ENCODE measurements at regions not wholly inside any gene's neighbourhood (a gene's known extent, or its start where the extent isn't known, plus 50 kb on each side); places are given as distances from the start of the nearest gene placed in this dataset.
"Not testable (repeated sequence)": the region's sequence is repeated elsewhere in the genome, so short reads cannot be mapped to it uniquely, and the experiment has no call there.

DNA sequence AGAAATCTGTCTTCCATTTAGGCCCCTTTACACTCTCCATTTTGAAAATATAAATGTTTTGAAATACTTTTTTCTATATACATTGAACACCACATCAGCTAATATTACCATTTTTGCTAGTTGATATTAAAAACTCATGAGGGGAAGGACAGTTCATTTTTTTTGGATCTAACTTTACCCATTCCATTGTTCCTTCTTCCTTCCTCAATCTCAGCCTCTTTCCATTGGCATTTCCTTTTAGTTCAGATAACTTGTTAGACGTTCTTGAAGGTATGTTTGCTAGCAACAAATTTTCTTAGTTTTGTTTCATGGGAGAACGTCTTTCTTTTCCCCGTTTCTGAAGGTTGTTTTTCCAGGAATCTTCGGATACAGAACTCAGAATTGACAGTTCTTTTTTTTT, 759.0 kb downstream of the SOCS6 start:
- intact Hi-C loops (cut with micrococcal nuclease): no loop called here
- H3K27ac Mint-ChIP-seq: no peak overlapping the region

DNA sequence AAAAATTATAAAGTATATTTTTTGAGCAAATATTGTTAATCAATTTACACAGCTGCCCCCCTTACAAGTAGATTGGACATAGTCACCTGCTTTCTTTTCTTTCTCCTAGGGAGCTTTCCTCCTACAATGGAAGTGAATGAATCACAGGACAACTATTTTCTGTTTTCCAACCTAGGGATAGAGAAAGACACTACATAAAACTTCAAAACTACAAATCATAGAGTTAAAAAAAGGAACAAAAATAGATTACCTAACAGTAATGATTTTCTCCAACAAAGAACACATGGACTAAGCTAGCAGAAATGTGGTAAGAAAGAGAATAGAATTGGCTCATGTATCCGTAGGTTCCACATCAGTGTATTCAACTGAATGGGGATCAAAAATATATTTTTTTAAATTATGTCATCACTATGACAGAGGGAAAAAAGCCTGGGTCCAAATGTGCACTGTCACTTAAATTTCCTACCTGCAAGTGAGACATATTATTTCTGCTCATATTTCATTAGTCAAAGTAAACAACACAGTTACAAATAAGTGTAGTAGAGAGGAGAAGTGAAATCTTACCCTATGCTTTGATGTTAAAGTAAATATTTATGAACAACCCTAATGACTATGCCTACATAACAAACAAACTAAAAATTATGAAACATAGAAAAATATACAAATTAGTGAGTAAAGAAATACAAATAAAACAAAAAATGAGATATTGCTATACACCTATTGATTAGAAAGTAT, 756.7 kb downstream of the SOCS6 start:
- DNase-seq: no peak
- H3K4me3 Mint-ChIP-seq: no peak overlapping the region
- POLR2A ChIA-PET (ENCODE audit: partially characterized antibody): no interaction called here
- H3K4me3 ChIP-seq (ENCODE audit: low read length in 2 of 2): no peak overlapping the region
- H3K27me3 ChIP-seq (ENCODE audit: insufficient read depth, low read length): no peaks in the 10 kb centered on the region
- intact Hi-C loops (cut with micrococcal nuclease): no loop called here
- H3K4me1 ChIP-seq (ENCODE audit: insufficient read depth, low read length): no peaks in the 10 kb centered on the region
- H3K27ac ChIP-seq (ENCODE audit: low read depth, low read length): no peak overlapping the region
- no peaks in the 10 kb centered on the region for H3K36me3 ChIP-seq (ENCODE audit: insufficient read depth, low read length)
- no peaks in the 10 kb centered on the region for H3K36me3 Mint-ChIP-seq
- H3K27ac Mint-ChIP-seq: no peak overlapping the region
- no peaks in the 10 kb centered on the region for H3K27me3 Mint-ChIP-seq
- CTCF ChIA-PET (ENCODE audit: partially characterized antibody): no interaction called here
- no peaks in the 10 kb centered on the region for H3K4me1 Mint-ChIP-seq
- no peaks in the 10 kb centered on the region for H3K9me3 ChIP-seq (ENCODE audit: control insufficient read depth in 1 of 2, low read length in 2 of 2)
- peaks cover 0 to 4% (median 1%) of the 10 kb centered on the region in 8 donors for H3K9me3 Mint-ChIP-seq

More for the DNA sequence above, 759.0 kb downstream of the SOCS6 start:
- H3K36me3 Mint-ChIP-seq: no peaks in the 10 kb centered on the region
- DNase-seq: no peak
- H3K4me1 ChIP-seq (ENCODE audit: insufficient read depth, low read length): no peaks in the 10 kb centered on the region
- no peaks in the 10 kb centered on the region for H3K4me1 Mint-ChIP-seq
- POLR2A ChIA-PET (ENCODE audit: partially characterized antibody): no interaction called here
- H3K9me3 Mint-ChIP-seq: peaks cover 0 to 4% (median 2%) of the 10 kb centered on the region in 8 donors
- H3K27me3 ChIP-seq (ENCODE audit: insufficient read depth, low read length): no peaks in the 10 kb centered on the region
- no peaks in the 10 kb centered on the region for H3K27me3 Mint-ChIP-seq
- H3K27ac ChIP-seq (ENCODE audit: low read depth, low read length): no peak overlapping the region
- H3K4me3 Mint-ChIP-seq: no peak overlapping the region
- CTCF ChIA-PET (ENCODE audit: partially characterized antibody): no interaction called here
- no peak overlapping the region for H3K4me3 ChIP-seq (ENCODE audit: low read length in 2 of 2)
- H3K9me3 ChIP-seq (ENCODE audit: control insufficient read depth in 1 of 2, low read length in 2 of 2): no peaks in the 10 kb centered on the region
- no peaks in the 10 kb centered on the region for H3K36me3 ChIP-seq (ENCODE audit: insufficient read depth, low read length)

DNA sequence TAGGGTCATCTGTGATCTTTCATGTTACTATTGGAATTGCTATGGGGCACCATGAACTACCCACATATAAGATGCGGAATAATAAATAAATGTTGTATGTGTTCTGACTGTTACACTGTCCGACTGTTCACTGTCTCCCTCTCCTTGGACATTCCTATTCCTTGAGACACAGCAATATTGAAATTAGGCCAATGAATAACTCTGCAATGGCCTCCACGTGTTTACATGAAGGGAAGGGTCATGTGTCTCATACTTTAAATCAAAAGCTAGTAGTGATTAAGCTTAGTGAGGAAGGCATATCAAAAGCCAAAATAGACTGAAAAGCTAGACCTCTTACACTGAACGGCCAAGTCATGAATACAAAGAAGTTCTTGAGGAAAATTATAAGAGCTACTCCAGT, 751.3 kb downstream of the SOCS6 start:
- Histone ChIP-seq H3K4me3 (ENCODE audit: low read length in 2 of 2) (no peak overlapping the region), H3K36me3 (ENCODE audit: insufficient read depth, low read length) (no peaks in the 10 kb centered on the region), H3K9me3 (ENCODE audit: control insufficient read depth in 1 of 2, low read length in 2 of 2) (no peaks in the 10 kb centered on the region), H3K4me1 (ENCODE audit: insufficient read depth, low read length) (no peaks in the 10 kb centered on the region), H3K27ac (ENCODE audit: low read depth, low read length) (no peak overlapping the region), H3K27me3 (ENCODE audit: insufficient read depth, low read length) (no peaks in the 10 kb centered on the region)
- Mint-ChIP-seq H3K36me3 (no peaks in the 10 kb centered on the region), H3K4me1 (no peaks in the 10 kb centered on the region), H3K4me3 (no peak overlapping the region), H3K27ac (no peak overlapping the region), H3K9me3 (peaks cover 0 to 4% (median 0%) of the 10 kb centered on the region in 8 donors), H3K27me3 (no peaks in the 10 kb centered on the region)
- CTCF ChIA-PET (ENCODE audit: partially characterized antibody): no interaction called here
- intact Hi-C loops (cut with micrococcal nuclease): no loop called here
- POLR2A ChIA-PET (ENCODE audit: partially characterized antibody): no interaction called here
- DNase-seq: no peak

DNA sequence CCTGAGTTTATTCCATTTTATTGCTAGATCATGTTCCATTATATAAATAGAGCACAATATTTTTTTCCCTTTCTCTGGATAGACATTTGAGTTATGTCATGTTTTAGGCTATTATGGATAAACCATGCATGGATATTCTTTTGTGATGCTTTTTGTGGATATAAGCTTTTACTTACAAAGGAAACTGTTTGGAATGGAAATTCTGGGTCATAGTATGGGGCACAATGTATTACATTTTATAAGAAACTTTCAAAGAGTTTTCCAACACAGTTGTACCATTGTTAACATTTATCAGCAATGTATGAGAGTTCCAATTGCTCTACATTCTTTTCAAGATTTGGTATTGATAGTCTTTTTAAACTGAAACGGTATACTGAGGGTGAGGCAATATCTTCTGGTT, 749.4 kb downstream of the SOCS6 start:
- H3K4me3 ChIP-seq (ENCODE audit: low read length in 2 of 2): no peak overlapping the region
- ChIA-PET POLR2A (ENCODE audit: partially characterized antibody) (no interaction called here), CTCF (ENCODE audit: partially characterized antibody) (no interaction called here)
- no peak overlapping the region for H3K27ac Mint-ChIP-seq
- H3K27ac ChIP-seq (ENCODE audit: low read depth, low read length): no peak overlapping the region
- peaks cover 0 to 4% (median 0%) of the 10 kb centered on the region in 8 donors for H3K9me3 Mint-ChIP-seq
- no peaks in the 10 kb centered on the region for H3K27me3 Mint-ChIP-seq
- no peak overlapping the region for H3K4me3 Mint-ChIP-seq
- no peak for DNase-seq
- no peaks in the 10 kb centered on the region for H3K4me1 ChIP-seq (ENCODE audit: insufficient read depth, low read length)
- H3K9me3 ChIP-seq (ENCODE audit: control insufficient read depth in 1 of 2, low read length in 2 of 2): no peaks in the 10 kb centered on the region
- no peaks in the 10 kb centered on the region for H3K4me1 Mint-ChIP-seq
- H3K36me3 ChIP-seq (ENCODE audit: insufficient read depth, low read length): no peaks in the 10 kb centered on the region
- H3K27me3 ChIP-seq (ENCODE audit: insufficient read depth, low read length): no peaks in the 10 kb centered on the region
- no peaks in the 10 kb centered on the region for H3K36me3 Mint-ChIP-seq
- intact Hi-C loops (cut with micrococcal nuclease): no loop called here

DNA sequence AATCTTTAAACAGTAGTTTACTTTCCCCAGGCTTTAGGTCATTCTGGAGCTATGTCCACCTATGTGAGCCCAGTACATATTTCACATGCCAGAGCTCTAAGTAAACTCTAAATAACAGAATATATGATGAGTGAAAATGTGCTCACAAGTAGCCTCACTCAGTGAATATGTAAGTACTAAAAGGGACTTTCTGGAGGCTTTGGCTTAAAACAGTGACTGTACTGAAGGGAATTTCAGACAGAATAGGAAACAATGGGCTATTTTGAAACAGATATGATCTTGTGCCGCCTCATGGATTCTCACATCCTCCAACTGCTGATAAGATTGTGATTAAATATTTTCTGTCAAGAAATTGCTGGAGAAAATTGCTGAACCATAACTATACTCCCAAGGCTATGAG, 747.9 kb downstream of the SOCS6 start:
- intact Hi-C loops (cut with micrococcal nuclease): no loop called here
- Mint-ChIP-seq H3K27ac (no peak overlapping the region), H3K36me3 (no peaks in the 10 kb centered on the region), H3K27me3 (no peaks in the 10 kb centered on the region), H3K4me1 (no peaks in the 10 kb centered on the region), H3K9me3 (peaks cover 0 to 5% (median 2%) of the 10 kb centered on the region in 8 donors), H3K4me3 (no peak overlapping the region)
- H3K27me3 ChIP-seq (ENCODE audit: insufficient read depth, low read length): no peaks in the 10 kb centered on the region
- no peaks in the 10 kb centered on the region for H3K4me1 ChIP-seq (ENCODE audit: insufficient read depth, low read length)
- POLR2A ChIA-PET (ENCODE audit: partially characterized antibody): no interaction called here
- H3K27ac ChIP-seq (ENCODE audit: low read depth, low read length): no peak overlapping the region
- CTCF ChIA-PET (ENCODE audit: partially characterized antibody): no interaction called here
- no peak for DNase-seq
- no peak overlapping the region for H3K4me3 ChIP-seq (ENCODE audit: low read length in 2 of 2)
- no peaks in the 10 kb centered on the region for H3K36me3 ChIP-seq (ENCODE audit: insufficient read depth, low read length)
- no peaks in the 10 kb centered on the region for H3K9me3 ChIP-seq (ENCODE audit: control insufficient read depth in 1 of 2, low read length in 2 of 2)

DNA sequence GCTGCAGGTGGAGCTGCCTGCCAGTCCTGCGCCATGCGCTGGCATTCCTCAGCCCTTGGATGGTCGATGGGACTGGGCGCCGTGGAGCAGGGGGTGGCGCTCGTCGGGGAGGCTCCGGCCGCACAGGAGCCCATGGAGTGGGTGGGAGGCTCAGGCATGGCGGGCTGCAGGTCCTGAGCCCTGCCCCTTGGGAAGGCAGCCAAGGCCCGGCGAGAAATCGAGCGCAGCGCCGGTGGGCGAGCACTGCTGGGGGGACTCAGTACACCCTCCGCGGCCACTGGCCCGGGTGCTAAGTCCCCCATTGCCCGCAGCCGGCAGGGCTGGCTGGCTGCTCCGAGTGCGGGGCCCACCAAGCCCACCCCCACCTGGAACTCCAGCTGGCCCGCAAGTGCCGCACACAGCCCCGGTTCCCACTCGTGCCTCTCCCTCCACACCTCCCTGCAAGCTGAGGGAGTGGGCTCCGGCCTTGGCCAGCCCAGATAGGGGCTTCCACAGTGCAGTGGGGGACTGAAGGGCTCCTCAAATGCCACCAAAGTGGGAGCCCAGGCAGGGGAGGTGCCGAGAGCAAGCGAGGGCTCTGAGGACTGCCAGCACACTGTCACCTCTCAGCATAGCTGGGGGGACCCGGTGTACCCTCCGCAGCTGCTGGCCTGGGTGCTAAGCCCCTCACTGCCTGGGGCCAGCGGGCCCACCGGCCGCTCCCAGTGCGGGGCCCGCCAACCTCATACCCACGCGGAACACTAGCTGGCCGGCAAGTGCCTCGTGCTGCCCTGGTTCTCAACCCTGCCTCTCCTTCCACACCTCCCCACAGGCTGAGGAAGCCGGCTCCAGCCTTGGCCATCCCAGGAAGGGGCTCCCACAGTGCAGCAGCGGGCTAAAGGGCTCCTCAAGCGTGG, 742.7 kb downstream of the SOCS6 start:
- H3K27ac ChIP-seq (ENCODE audit: low read depth, low read length); CTCF ChIA-PET (ENCODE audit: partially characterized antibody); H3K36me3 Mint-ChIP-seq; H3K4me3 ChIP-seq (ENCODE audit: low read length in 2 of 2); H3K36me3 ChIP-seq (ENCODE audit: insufficient read depth, low read length); intact Hi-C loops (cut with micrococcal nuclease); H3K4me1 ChIP-seq (ENCODE audit: insufficient read depth, low read length); H3K4me1 Mint-ChIP-seq; H3K27ac Mint-ChIP-seq; H3K9me3 ChIP-seq (ENCODE audit: control insufficient read depth in 1 of 2, low read length in 2 of 2); H3K27me3 Mint-ChIP-seq; H3K4me3 Mint-ChIP-seq; POLR2A ChIA-PET (ENCODE audit: partially characterized antibody); H3K27me3 ChIP-seq (ENCODE audit: insufficient read depth, low read length): not testable (repeated sequence)
- peak in 1 of 5 donors; percentile 19 for DNase-seq
- H3K9me3 Mint-ChIP-seq: peaks cover 0 to 17% (median 5%) of the 10 kb centered on the region in 8 donors

DNA sequence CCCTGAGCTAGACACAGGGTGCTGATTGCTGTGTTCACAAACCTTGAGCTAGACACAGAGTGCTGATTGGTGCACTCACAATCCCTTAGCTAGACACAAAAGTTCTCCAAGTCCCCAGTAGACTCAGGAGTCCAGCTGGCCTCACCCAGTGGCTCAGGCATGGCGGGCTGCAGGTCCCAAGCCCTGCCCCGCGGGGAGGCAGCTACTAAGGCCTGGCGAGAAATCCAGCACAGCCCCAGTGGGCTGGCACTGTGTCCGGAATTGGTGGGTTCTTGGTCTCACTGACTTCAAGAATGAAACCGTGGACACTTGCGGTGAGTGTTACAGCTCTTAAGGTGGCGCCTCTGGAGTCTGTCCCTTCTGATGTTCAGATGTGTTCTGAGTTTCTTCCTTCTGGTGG, 741.2 kb downstream of the SOCS6 start:
- H3K9me3 ChIP-seq (ENCODE audit: control insufficient read depth in 1 of 2, low read length in 2 of 2); H3K36me3 ChIP-seq (ENCODE audit: insufficient read depth, low read length); H3K27me3 ChIP-seq (ENCODE audit: insufficient read depth, low read length); H3K4me1 Mint-ChIP-seq; intact Hi-C loops (cut with micrococcal nuclease); H3K27me3 Mint-ChIP-seq; H3K27ac Mint-ChIP-seq; H3K36me3 Mint-ChIP-seq; CTCF ChIA-PET (ENCODE audit: partially characterized antibody); H3K27ac ChIP-seq (ENCODE audit: low read depth, low read length); H3K4me1 ChIP-seq (ENCODE audit: insufficient read depth, low read length); POLR2A ChIA-PET (ENCODE audit: partially characterized antibody); H3K4me3 ChIP-seq (ENCODE audit: low read length in 2 of 2); DNase-seq; H3K4me3 Mint-ChIP-seq: not testable (repeated sequence)
- peaks cover 0 to 17% (median 6%) of the 10 kb centered on the region in 8 donors for H3K9me3 Mint-ChIP-seq
